22Rv1 (cell line): ENCODE measurements at regions not wholly inside any gene's neighbourhood (a gene's known extent, or its start where the extent isn't known, plus 50 kb on each side); places are given as distances from the start of the nearest gene placed in this dataset.

Source experiments
- CTCF ChIP-seq: fragments of 450-650 bp; IDR thresholded peaks from 2 replicates; pipeline ENCODE4 v1.5.1; 2017; ENCODE audit warnings: mild to moderate bottlenecking
- ZFX ChIP-seq: fragments of 450-650 bp; IDR thresholded peaks from 2 replicates; pipeline ENCODE4 v1.6.1; 2017; ENCODE audit warnings: antibody characterized with exemption, borderline replicate concordance

- TF ChIP-seq CTCF, result no peak
- no peak for TF ChIP-seq ZFX
These were observed 877.1 kb upstream of the CNTN5 start for GRCh38 chr11:98143661-98144060.
